ENCODE measurements at regions not wholly inside any gene's neighbourhood (a gene's known extent, or its start where the extent isn't known, plus 50 kb on each side); places are given as distances from the start of the nearest gene placed in this dataset.

DNA sequence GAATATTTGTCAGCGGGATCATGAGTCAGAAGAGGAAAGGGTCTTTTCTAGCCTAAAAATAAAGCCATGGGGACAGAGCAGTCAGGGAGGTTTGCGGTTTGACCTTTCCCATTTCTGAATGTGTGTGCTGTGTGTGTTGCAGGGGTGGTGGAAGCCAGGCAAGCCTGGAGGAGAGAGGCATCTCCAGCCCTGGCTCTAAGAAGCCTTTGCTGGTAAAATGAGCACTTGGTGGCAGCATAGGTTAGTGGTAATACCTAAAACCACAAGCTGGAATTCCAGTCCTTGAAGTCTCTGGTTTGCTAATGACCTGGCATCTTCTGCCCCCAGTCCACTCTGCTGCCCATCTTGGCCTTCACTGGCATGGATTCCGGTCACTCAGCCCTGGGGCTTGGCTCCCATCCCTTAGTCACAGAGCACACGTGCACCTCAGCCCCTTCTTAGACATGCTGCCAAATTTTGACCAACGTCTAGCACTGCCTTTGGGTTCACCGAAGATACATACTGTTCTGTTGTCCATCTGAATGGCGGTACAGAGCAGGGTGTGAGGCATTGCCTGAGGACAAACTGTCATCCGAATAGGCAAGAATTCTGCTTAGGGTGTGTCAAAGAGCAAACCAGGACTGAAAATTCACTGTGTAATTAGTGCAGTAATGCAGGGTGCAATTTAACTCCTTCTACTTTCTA is 52.7 kb downstream of the KCNA5 start:
- Histone ChIP-seq H3K4me3 (no peak overlapping the region), H3K4me1 (ENCODE audit: low read depth) (no peaks in the 10 kb centered on the region), H3K36me3 (ENCODE audit: low read depth) (no peaks in the 10 kb centered on the region), H3K9me3 (no peaks in the 10 kb centered on the region)
- ATAC-seq, result no peak
- intact Hi-C loops (cut with DNase I, micrococcal nuclease), result no loop called here
- TF ChIP-seq, protein P1, sequence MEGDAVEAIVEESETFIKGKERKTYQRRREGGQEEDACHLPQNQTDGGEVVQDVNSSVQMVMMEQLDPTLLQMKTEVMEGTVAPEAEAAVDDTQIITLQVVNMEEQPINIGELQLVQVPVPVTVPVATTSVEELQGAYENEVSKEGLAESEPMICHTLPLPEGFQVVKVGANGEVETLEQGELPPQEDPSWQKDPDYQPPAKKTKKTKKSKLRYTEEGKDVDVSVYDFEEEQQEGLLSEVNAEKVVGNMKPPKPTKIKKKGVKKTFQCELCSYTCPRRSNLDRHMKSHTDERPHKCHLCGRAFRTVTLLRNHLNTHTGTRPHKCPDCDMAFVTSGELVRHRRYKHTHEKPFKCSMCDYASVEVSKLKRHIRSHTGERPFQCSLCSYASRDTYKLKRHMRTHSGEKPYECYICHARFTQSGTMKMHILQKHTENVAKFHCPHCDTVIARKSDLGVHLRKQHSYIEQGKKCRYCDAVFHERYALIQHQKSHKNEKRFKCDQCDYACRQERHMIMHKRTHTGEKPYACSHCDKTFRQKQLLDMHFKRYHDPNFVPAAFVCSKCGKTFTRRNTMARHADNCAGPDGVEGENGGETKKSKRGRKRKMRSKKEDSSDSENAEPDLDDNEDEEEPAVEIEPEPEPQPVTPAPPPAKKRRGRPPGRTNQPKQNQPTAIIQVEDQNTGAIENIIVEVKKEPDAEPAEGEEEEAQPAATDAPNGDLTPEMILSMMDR (IDR thresholded peaks at IDR 0.05), result no peak
- no peak for DNase-seq

DNA sequence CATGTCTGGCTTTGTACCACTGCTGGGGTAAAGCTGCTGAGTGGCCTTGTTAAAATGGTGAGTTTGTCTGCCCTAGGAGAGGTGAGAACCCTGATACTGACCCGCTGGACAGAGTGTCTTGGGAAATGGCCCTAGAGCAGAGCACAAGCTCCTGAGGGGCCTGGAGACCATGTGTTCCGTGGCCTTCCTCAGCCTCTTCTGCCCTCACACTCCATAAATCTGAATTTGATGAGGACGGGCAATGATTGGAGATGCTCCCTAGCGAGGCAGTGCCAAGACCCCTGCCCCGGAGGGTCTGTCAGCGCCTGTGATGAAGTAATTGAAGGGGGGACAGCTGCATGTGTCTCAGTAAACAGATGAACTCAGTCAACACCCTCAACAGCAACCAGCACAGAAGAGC is 54.1 kb downstream of the KCNA5 start:
- TF ChIP-seq, protein P1 (IDR thresholded peaks at IDR 0.05), result no peak
- Histone ChIP-seq H3K9me3 (no peaks in the 10 kb centered on the region), H3K4me1 (ENCODE audit: low read depth) (no peaks in the 10 kb centered on the region), H3K36me3 (ENCODE audit: low read depth) (no peaks in the 10 kb centered on the region), H3K4me3 (no peak overlapping the region)
- ATAC-seq (no peak), DNase-seq (no peak)
- intact Hi-C loops (cut with DNase I, micrococcal nuclease), result no loop called here

DNA sequence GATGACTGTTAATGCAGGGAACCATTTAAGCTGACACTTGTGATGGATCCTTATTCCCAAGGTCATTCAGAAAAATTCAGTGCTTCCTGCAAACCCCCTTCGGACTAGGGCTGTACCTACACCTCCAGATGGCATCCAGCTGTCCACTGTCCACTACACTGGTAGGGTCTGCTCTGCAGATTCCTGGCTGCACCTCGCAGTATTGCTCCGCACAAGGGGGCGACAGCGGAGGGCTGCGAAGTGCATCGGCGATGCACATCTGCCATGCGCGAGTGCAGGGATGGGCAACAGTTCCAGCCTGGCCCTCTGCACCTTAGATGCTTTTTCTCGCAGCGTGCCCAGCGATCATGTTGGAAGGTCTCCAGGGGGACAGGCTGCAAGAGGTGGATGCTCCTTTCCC is 55.5 kb downstream of the KCNA5 start:
- TF ChIP-seq, protein P1 (IDR thresholded peaks at IDR 0.05), result no peak
- H3K4me3 ChIP-seq, result no peak overlapping the region
- intact Hi-C loops (cut with DNase I, micrococcal nuclease), result no loop called here
- H3K4me1 ChIP-seq (ENCODE audit: low read depth), result no peaks in the 10 kb centered on the region
- no peaks in the 10 kb centered on the region for H3K36me3 ChIP-seq (ENCODE audit: low read depth)
- no peaks in the 10 kb centered on the region for H3K9me3 ChIP-seq
- DNase-seq, result no peak
- ATAC-seq, result no peak

DNA sequence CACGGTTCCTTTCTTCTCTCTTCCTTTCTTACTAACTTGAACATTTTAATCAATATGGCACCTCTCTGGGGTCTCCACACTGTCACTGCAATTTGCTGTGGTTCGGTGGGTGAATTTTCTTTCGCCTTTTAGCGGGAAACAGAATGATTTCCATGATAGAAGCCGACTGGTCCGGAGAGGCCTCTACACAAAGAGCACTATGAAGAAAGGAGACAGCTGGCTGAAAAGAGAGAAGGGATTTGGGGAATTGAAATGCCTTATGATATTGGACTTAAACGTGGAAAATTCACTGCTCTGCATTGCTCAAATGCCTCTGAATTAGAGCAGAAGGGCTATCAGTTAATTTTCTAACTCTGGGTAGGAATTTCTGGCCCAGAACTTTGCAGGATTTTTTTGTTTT is 55.9 kb downstream of the KCNA5 start:
- ATAC-seq, result no peak
- intact Hi-C loops (cut with DNase I, micrococcal nuclease), result no loop called here
- no peaks in the 10 kb centered on the region for H3K4me1 ChIP-seq (ENCODE audit: low read depth)
- DNase-seq, result no peak
- no peak overlapping the region for H3K4me3 ChIP-seq
- no peaks in the 10 kb centered on the region for H3K36me3 ChIP-seq (ENCODE audit: low read depth)
- H3K9me3 ChIP-seq, result no peaks in the 10 kb centered on the region
- TF ChIP-seq, protein P1 (IDR thresholded peaks at IDR 0.05), result no peak

DNA sequence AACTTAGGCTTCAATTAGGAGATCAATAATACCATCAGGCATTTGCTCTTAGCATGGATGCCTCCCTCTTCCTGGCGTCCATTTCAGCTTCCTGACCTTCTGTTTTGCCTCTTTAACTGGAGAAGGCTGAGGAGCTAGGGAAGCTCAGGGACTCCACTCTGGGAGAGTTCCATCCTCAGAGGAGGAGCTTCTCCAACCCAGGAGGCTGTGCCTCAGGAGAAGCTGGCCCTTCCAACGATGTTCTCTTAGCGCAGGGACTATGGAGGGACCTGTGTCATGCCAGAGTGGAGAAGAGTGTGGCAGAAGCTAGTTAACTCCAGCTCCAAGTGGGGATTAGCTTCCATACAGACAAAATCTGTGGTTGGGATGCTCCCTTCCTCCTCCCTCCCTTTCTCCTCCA is 58.0 kb downstream of the KCNA5 start:
- no peaks in the 10 kb centered on the region for H3K4me1 ChIP-seq (ENCODE audit: low read depth)
- TF ChIP-seq, protein P1 (IDR thresholded peaks at IDR 0.05), result no peak
- H3K9me3 ChIP-seq, result no peaks in the 10 kb centered on the region
- H3K36me3 ChIP-seq (ENCODE audit: low read depth), result no peaks in the 10 kb centered on the region
- no peak overlapping the region for H3K4me3 ChIP-seq
- intact Hi-C loops (cut with DNase I, micrococcal nuclease), result no loop called here
- ATAC-seq, result no peak
- no peak for DNase-seq

Measured in mucosa of descending colon (tissue), 3 donors.